Stimulated activated CD8-positive, alpha-beta memory T cell treated with anti-CD3 and anti-CD28 coated beads, Interleukin-12 subunit alpha, Interleukin-12 subunit beta, amount 100 ng/mL, for 4 hours (primary cell): ENCODE measurements at regions not wholly inside any gene's neighbourhood (a gene's known extent, or its start where the extent isn't known, plus 50 kb on each side); places are given as distances from the start of the nearest gene placed in this dataset.
"Not testable (repeated sequence)": the region's sequence is repeated elsewhere in the genome, so short reads cannot be mapped to it uniquely, and the experiment has no call there.

Source experiments
- DNase-seq: peaks from one replicate; pipeline ENCODE4 v3.0.0-alpha.2; 2020; ENCODE audit warnings: low read depth

GRCh38 chr5:167284222-167284890 is 1007.1 kb upstream of the WWC1 start:
- no peak for DNase-seq

- DNase-seq: no peak
These were observed 1005.9 kb upstream of the WWC1 start for GRCh38 chr5:167285591-167285990.

- DNase-seq: no peak
These were observed 1004.6 kb upstream of the WWC1 start for GRCh38 chr5:167286891-167287290.

- no peak for DNase-seq
These were observed 1001.0 kb upstream of the WWC1 start for GRCh38 chr5:167290478-167290877.

GRCh38 chr5:167294882-167295680 is 996.4 kb upstream of the WWC1 start:
- DNase-seq: no peak

- no peak for DNase-seq
These were observed 995.8 kb upstream of the WWC1 start for GRCh38 chr5:167295681-167296005.

GRCh38 chr5:167296066-167296465 is 995.4 kb upstream of the WWC1 start:
- DNase-seq: no peak

GRCh38 chr5:167296661-167297060 is 994.8 kb upstream of the WWC1 start:
- DNase-seq: no peak

- not testable (repeated sequence) for DNase-seq
These were observed 991.6 kb upstream of the WWC1 start for GRCh38 chr5:167299861-167300260.

- DNase-seq: no peak
These were observed 987.9 kb upstream of the WWC1 start for GRCh38 chr5:167303582-167303981.

- DNase-seq: no peak
These were observed 986.5 kb upstream of the WWC1 start for GRCh38 chr5:167304834-167305469.

GRCh38 chr5:167305591-167306213 is 985.7 kb upstream of the WWC1 start:
- no peak for DNase-seq

- DNase-seq: no peak
These were observed 984.4 kb upstream of the WWC1 start for GRCh38 chr5:167307042-167307441.

- DNase-seq: no peak
These were observed 983.0 kb upstream of the WWC1 start for GRCh38 chr5:167308466-167308865.

- no peak for DNase-seq
These were observed 981.4 kb upstream of the WWC1 start for GRCh38 chr5:167309941-167310517.

- DNase-seq: no peak
These were observed 980.1 kb upstream of the WWC1 start for GRCh38 chr5:167311340-167311739.

GRCh38 chr5:167312225-167312624 is 979.2 kb upstream of the WWC1 start:
- DNase-seq: no peak

GRCh38 chr5:167315762-167316161 is 975.7 kb upstream of the WWC1 start:
- no peak for DNase-seq

GRCh38 chr5:167317884-167318283 is 973.6 kb upstream of the WWC1 start:
- DNase-seq: no peak

- no peak for DNase-seq
These were observed 972.2 kb upstream of the WWC1 start for GRCh38 chr5:167319243-167319642.

- DNase-seq: no peak
These were observed 971.4 kb upstream of the WWC1 start for GRCh38 chr5:167320019-167320418.

GRCh38 chr5:167332309-167332708 is 959.1 kb upstream of the WWC1 start:
- DNase-seq: no peak
